ENCODE measurements at regions not wholly inside any gene's neighbourhood (a gene's known extent, or its start where the extent isn't known, plus 50 kb on each side); places are given as distances from the start of the nearest gene placed in this dataset.

- TF ChIP-seq, protein P1, sequence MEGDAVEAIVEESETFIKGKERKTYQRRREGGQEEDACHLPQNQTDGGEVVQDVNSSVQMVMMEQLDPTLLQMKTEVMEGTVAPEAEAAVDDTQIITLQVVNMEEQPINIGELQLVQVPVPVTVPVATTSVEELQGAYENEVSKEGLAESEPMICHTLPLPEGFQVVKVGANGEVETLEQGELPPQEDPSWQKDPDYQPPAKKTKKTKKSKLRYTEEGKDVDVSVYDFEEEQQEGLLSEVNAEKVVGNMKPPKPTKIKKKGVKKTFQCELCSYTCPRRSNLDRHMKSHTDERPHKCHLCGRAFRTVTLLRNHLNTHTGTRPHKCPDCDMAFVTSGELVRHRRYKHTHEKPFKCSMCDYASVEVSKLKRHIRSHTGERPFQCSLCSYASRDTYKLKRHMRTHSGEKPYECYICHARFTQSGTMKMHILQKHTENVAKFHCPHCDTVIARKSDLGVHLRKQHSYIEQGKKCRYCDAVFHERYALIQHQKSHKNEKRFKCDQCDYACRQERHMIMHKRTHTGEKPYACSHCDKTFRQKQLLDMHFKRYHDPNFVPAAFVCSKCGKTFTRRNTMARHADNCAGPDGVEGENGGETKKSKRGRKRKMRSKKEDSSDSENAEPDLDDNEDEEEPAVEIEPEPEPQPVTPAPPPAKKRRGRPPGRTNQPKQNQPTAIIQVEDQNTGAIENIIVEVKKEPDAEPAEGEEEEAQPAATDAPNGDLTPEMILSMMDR (IDR thresholded peaks at IDR 0.05) = no peak
- TF ChIP-seq EZH2 (IDR thresholded peaks at IDR 0.05; ENCODE audit: borderline replicate concordance, insufficient read depth, low read depth, low read length, poor library complexity, severe bottlenecking) = no peak
Observed at GRCh38 chr14:106216679-106217078, 690.3 kb downstream of the TMEM121 start.
